Panc1 (cell line): ENCODE measurements at regions not wholly inside any gene's neighbourhood (a gene's known extent, or its start where the extent isn't known, plus 50 kb on each side); places are given as distances from the start of the nearest gene placed in this dataset.

ENCODE experiments used
- ATAC-seq: fragments of 200-7000 bp; cut with Tn5 transposase; 2 replicates; pipeline ENCODE4 v1.9.1; 2020; ENCODE audit warnings: mild to moderate bottlenecking, moderate library complexity
- BruUV-seq: library from RNA; stranded (reverse); fragments of 400-500 nt; replicated peaks from 2 replicates; lab custom pipeline; 2021; lab: Mats Ljungman, UMichigan
- CTCF ChIA-PET: fragments of 300-600 bp; sonication (Branson Sonifier 250); formaldehyde crosslinking; loops from one replicate; lab custom pipeline; 2022; ENCODE audit warnings: antibody characterized with exemption; lab: Charles Lee
- POLR2A ChIA-PET: fragments of 300-600 bp; sonication (Branson Sonifier 250); formaldehyde crosslinking; loops from one replicate; lab custom pipeline; 2022; ENCODE audit warnings: antibody characterized with exemption; lab: Charles Lee
- DNase-seq: peaks from one replicate; pipeline ENCODE4 v3.0.0-alpha.2; 2010; ENCODE audit warnings: low read depth, low spot score
- H3K27ac ChIP-seq: 2 replicates; pipeline ENCODE4 v1.5.1; 2011; ENCODE audit warnings: mild to moderate bottlenecking, low read length, inconsistent platforms
- H3K27me3 ChIP-seq: fragments of 200-500 bp; sonication (Bioruptor generic); 2 replicates; pipeline ENCODE4 v1.6.0; 2014; ENCODE audit warnings: low read length, inconsistent platforms; ENCODE audit not compliant: control insufficient read depth, insufficient read depth
- H3K36me3 ChIP-seq: fragments of 200-500 bp; sonication (Bioruptor generic); 2 replicates; pipeline ENCODE4 v1.5.1; 2014; ENCODE audit warnings: inconsistent platforms, mild to moderate bottlenecking, low read length, moderate library complexity; ENCODE audit not compliant: control insufficient read depth, insufficient read depth
- H3K4me1 ChIP-seq: 2 replicates; pipeline ENCODE4 v1.5.1; 2011; ENCODE audit warnings: inconsistent platforms, mild to moderate bottlenecking, low read length, moderate library complexity; ENCODE audit not compliant: control insufficient read depth, insufficient read depth
- H3K4me3 ChIP-seq, 2 experiments: 2 replicates each; pipeline ENCODE4 v1.5.1; 2011 to 2012; ENCODE audit warnings: low read depth in 2 of 2, low read length in 2 of 2, mild to moderate bottlenecking in 2 of 2, inconsistent platforms in 1 of 2, moderate library complexity in 1 of 2
- H3K9me3 ChIP-seq: fragments of 200-500 bp; sonication (Bioruptor generic); 2 replicates; pipeline ENCODE4 v1.5.1; 2014; ENCODE audit warnings: low read depth, mild to moderate bottlenecking, inconsistent platforms, low read length, moderate library complexity; ENCODE audit not compliant: control insufficient read depth, insufficient read depth
- POLR2AphosphoS5 ChIP-seq: IDR thresholded peaks from 2 replicates; pipeline ENCODE4 v1.6.1; 2012; ENCODE audit warnings: mild to moderate bottlenecking, low read depth, low read length, moderate library complexity
- REST ChIP-seq, 2 experiments: IDR thresholded peaks; 2 replicates each; pipeline ENCODE4 v1.6.1; 2011 to 2012; ENCODE audit warnings: low read depth in 2 of 2, control low read depth in 1 of 2, low read length in 1 of 2, mild to moderate bottlenecking in 1 of 2, moderate library complexity in 1 of 2; ENCODE audit not compliant: insufficient read depth in 1 of 2
- SIN3A ChIP-seq: IDR thresholded peaks from 2 replicates; pipeline ENCODE4 v1.6.1; 2012; ENCODE audit warnings: low read depth, mild to moderate bottlenecking, low read length, moderate library complexity, borderline replicate concordance; ENCODE audit not compliant: insufficient read depth
- TCF7L2 ChIP-seq: IDR thresholded peaks from 2 replicates; pipeline ENCODE4 v1.6.1; 2011; ENCODE audit warnings: mild to moderate bottlenecking, low read depth, low read length, inconsistent platforms
- in situ Hi-C: cut with HindIII; loops from 2 replicates; pipeline ENCODE4 v1.10.0; 2016; ENCODE audit warnings: low sequenced_read_pairs, low pct_unique_long_range_greater_than_20kb
- intact Hi-C: fragments of 100-400 bp; cut with micrococcal nuclease; formaldehyde crosslinking; loops from one replicate; pipeline ENCODE4 v1.10.0; 2022; ENCODE audit not compliant: unreplicated experiment
- TF ChIP-seq, protein P1 (sequence below): fragments of 450-650 bp; IDR thresholded peaks from 2 replicates; pipeline ENCODE4 v1.5.1; 2017; ENCODE audit warnings: mild to moderate bottlenecking

GRCh38 chrX:129034196-129034595 is 489.1 kb downstream of the SMARCA1 start:
- Histone ChIP-seq H3K27me3 (no peaks in the 10 kb centered on the region), H3K4me3 (no peak overlapping the region), H3K4me1 (no peaks in the 10 kb centered on the region), H3K27ac (no peak overlapping the region), H3K9me3 (no peaks in the 10 kb centered on the region), H3K36me3 (no peaks in the 10 kb centered on the region)
- no TSS peak for BruUV-seq
- TF ChIP-seq, protein P1, sequence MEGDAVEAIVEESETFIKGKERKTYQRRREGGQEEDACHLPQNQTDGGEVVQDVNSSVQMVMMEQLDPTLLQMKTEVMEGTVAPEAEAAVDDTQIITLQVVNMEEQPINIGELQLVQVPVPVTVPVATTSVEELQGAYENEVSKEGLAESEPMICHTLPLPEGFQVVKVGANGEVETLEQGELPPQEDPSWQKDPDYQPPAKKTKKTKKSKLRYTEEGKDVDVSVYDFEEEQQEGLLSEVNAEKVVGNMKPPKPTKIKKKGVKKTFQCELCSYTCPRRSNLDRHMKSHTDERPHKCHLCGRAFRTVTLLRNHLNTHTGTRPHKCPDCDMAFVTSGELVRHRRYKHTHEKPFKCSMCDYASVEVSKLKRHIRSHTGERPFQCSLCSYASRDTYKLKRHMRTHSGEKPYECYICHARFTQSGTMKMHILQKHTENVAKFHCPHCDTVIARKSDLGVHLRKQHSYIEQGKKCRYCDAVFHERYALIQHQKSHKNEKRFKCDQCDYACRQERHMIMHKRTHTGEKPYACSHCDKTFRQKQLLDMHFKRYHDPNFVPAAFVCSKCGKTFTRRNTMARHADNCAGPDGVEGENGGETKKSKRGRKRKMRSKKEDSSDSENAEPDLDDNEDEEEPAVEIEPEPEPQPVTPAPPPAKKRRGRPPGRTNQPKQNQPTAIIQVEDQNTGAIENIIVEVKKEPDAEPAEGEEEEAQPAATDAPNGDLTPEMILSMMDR = no peak
- no peak for TF ChIP-seq SIN3A
- no peak for TF ChIP-seq TCF7L2
- TF ChIP-seq REST (IDR thresholded peaks at IDR 0.05; ENCODE audit: insufficient read depth in 1 of 2, low read depth in 2 of 2, low read length in 1 of 2) = no peak
- no peak for TF ChIP-seq POLR2AphosphoS5
- in situ Hi-C loops (no loop called here), intact Hi-C loops (no loop called here)
- ATAC-seq (no peak), DNase-seq (no peak)
- ChIA-PET CTCF (no interaction called here), POLR2A (no interaction called here)

DNA sequence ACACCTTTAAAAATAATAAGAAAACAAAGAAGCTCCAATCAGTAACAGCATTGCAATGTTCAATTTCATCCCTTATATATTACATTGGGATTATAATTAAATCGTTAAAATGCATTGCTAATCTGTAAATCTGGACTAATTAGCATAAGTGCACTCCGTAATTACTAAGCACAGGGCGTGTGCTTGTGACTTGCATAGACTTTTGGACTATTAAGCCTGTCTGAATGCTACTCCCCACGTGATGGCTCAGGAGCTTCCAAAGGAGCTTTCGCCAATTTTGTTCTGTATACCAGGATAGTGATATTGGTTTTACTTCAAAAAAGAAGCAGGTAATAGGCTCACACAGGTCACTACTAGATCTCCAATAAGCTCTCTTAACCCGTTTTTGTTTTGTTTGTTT is 497.1 kb downstream of the SMARCA1 start:
- TF ChIP-seq REST (IDR thresholded peaks at IDR 0.05; ENCODE audit: insufficient read depth in 1 of 2, low read depth in 2 of 2, low read length in 1 of 2) (no peak), POLR2AphosphoS5 (no peak), SIN3A (no peak), TCF7L2 (no peak)
- TF ChIP-seq, protein P1 = no peak
- Histone ChIP-seq H3K36me3 (no peaks in the 10 kb centered on the region), H3K4me1 (no peaks in the 10 kb centered on the region), H3K9me3 (no peaks in the 10 kb centered on the region), H3K4me3 (no peak overlapping the region), H3K27ac (no peak overlapping the region), H3K27me3 (no peaks in the 10 kb centered on the region; the same call in 1 of the 2 replicates)
- intact Hi-C loops (no loop called here), in situ Hi-C loops (no loop called here)
- ChIA-PET POLR2A (no interaction called here), CTCF (no interaction called here)
- ATAC-seq = no peak
- no TSS peak for BruUV-seq
- DNase-seq = no peak
